DMS 273 (cell line): ENCODE measurements at regions not wholly inside any gene's neighbourhood (a gene's known extent, or its start where the extent isn't known, plus 50 kb on each side); places are given as distances from the start of the nearest gene placed in this dataset.
"Not testable (repeated sequence)": the region's sequence is repeated elsewhere in the genome, so short reads cannot be mapped to it uniquely, and the experiment has no call there.

Experiments
- DNase-seq: peaks from one replicate; lab custom pipeline; 2025; ENCODE audit not compliant: unreplicated experiment; lab: John Stamatoyannopoulos, UW

DNA sequence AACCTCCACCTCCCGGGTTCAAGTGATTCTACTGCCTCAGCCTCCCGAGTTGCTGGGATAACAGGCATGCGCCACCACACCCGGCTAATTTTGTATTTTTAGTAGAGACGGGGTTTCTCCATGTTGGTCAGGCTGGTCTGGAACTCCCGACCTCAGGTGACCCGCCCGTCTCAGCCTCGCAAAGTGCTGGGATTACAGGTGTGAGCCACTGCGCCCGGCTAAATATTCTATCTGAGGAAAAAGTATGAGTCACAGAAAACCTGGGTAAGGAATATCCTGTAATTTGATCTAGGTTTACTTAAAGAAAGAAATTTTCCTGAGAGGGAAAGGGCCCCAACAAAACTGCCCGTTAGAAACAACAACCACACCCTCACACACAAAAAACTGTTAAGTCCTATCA is 776.2 kb upstream of the NCAM2 start:
- not testable (repeated sequence) for DNase-seq

- DNase-seq: not testable (repeated sequence)
Observed at GRCh38 chr21:20236649-20237048, 761.6 kb upstream of the NCAM2 start.

DNA sequence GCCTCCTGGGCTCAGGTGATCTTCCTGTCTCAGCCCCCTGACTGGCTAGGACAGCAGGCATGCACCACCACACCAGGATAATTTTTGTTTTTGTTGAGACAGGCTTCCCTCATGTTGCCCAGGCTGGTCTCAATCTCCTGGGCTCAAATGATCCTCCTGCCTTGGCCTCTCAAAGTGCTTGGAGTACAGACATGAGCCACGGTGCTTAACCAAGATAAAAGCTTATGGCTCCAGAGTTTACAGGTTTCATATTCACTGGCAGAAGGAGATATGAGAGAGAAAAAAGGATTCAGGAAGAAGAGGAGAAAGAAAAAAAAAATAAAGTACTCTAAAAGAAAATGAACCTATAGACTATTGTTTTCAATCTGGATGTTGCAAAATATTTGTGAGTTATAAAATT is 748.8 kb upstream of the NCAM2 start:
- no peak for DNase-seq

DNA sequence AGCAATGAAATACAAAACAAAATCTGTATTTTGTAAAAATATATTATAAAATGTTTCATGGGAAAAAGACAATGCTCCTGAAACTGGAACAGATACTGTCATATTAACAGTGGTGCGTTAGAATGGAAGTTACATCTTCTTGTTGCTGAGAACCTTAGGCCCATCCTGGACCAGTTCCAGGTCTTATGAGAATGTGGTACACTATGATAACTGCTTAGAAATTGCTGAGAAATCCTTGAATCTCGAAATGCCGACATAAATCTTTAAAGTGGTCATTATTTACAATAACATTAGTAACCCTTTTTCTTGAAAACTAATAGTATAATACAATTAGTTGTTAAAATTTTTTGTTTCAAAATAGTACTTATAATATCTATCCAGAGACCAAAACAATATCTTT is 747.9 kb upstream of the NCAM2 start:
- no peak for DNase-seq

DNA sequence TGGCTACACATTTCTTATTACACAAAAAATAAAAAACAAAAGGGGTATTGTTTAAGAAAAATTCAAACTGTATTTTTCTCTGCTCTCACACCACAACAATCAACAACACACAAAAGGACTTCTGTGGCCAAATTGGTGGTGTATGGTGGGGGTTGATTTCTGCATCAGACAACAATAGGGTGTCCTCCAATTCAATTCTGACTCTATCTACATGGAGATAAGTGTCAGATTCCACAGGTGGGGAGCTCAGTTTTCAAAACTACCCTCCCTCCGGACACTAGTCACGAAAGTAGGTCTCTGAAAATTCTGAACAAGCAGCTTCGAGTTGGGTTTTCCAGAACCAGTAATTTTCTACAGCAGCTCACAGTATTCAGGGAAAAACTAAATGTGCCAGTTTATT is 744.9 kb upstream of the NCAM2 start:
- no peak for DNase-seq

GRCh38 chr21:20254964-20255363 is 743.2 kb upstream of the NCAM2 start:
- DNase-seq: no peak

DNA sequence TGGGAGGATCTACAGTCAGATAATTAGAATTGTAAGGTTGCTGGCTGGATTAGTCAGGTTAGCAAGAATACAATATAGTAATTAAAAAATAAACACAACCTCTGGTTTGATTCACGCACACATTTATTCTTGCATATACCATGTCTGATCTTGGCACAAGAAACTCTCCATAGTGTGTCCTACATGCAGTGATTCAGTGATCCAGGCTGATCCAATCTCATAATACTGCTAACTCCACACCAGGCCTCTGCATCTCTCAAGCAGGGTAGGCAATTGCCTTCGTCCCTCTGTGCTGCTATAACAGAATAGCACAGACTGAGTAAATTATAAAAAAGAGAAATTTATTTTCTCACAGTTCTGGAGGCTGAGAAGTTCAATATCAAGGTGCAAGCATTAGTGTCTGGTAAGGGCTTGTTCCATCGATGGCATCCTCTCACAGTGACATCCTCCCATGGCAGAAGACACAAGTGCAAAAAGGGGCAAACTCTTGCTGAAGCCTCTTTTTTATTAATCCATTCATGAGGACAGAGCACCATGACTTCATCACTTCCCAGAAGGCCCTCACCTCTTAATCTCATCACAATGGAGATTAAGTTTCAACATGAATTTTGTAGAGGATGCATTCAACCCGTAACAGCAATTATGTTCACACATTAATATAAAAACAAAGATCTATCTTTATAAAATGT is 741.0 kb upstream of the NCAM2 start:
- no peak for DNase-seq

DNA sequence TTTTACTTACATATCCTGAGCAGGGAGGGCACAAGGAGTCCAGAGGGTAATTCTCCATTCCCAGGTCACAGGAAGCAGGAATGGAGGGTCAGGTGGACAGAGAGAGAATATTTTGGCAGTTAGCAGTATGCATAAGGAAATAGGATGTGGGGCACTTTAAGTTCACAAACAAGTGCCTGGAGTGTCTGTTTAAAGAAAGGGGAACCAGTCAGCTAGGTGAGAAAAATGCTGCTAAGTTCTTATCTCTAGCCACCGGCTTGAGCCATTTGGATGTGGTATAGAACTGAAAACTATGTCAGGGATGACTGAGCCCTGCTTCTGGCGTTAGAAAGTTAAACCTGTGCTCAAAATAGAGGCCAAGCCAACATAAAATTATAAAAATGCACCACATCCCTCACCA is 739.7 kb upstream of the NCAM2 start:
- DNase-seq: no peak

- DNase-seq: no peak
Observed at GRCh38 chr21:20259031-20259867, 739.0 kb upstream of the NCAM2 start.

GRCh38 chr21:20260124-20260523 is 738.1 kb upstream of the NCAM2 start:
- DNase-seq: no peak

DNA sequence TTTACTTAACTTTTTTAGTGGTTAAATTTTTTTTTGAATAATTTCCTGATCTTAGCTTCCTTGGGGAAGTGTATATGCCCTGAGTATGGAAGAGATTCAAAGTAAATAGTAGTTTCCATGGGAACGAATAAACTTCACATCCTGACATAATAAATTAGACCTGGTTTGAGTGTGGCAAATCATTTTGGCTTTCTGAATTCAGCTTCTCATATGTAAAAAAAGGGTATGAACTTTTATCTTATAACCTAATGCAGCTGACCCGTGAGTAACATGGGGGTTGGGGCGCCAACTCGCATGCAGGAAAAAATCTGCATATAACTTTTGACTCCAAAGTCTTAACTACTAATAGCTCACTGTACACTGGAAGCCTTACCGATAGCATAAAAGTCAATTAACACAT is 736.8 kb upstream of the NCAM2 start:
- DNase-seq: no peak

DNA sequence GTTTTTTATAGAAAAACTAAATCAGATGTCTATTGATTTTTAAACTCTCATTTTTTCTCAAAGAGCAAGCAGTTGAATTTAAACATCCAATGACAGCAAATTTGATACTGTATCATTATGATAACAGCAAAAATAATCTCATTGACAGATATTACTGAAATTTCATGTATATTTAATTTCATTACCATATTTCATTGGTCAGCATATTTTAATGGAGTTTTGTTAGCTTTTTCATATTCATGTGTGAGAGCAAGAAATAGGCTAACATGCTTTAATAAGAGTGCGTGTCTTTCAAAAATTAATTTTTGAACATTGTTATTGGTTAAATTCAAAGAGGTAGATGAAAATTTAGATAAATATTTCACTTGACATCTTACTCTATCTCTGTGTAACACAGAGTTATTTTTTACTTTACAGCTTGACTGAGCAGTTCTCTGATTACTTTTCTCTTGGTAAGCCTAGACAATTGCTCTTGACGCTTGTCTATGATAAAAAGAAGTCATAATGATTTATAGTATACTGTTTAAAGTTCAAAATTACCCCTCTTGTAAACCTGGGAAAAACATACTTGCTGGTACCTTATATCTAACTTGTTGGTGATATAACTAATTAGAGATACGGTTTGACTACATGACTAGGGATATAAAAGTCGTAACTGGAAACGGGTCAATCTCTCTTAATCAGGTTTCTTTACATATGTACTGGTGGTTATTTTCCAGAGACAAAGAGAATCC is 732.3 kb upstream of the NCAM2 start:
- no peak for DNase-seq

DNA sequence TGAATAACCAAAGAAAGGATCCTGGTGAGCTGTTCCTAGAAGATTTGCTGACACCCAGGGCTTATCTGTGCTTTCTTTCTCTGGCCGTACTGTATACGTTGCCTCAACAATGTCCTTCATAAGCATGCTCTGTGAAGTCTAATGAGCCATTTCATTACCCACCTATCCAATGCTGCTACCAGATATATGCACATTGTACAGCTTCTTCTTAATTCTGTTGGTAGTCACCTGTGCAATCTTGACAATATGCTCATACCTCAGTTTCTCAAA is 731.8 kb upstream of the NCAM2 start:
- no peak for DNase-seq

- DNase-seq: no peak
Observed at GRCh38 chr21:20270365-20271055, 727.7 kb upstream of the NCAM2 start.

GRCh38 chr21:20272791-20273362 is 725.3 kb upstream of the NCAM2 start:
- no peak for DNase-seq

DNA sequence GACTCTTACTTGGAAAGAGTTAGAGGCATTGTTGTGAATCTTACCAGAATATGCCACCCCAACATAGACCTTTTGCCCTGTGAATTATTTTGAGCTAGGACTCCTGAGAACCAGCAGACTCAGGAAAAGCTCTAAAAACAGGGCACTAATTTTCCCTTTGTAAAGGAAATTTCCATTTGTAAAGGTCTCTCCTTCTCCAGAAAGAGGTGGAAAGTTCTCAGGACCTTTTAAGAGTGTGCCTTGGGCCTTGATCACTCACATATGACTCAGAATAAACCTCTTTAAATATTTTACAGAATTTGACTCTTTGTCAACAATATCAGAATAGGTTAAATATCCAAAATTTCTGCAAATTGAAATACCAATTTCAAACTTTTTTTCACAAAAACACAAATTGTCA is 721.8 kb upstream of the NCAM2 start:
- no peak for DNase-seq

GRCh38 chr21:20276954-20277353 is 721.3 kb upstream of the NCAM2 start:
- DNase-seq: no peak

DNA sequence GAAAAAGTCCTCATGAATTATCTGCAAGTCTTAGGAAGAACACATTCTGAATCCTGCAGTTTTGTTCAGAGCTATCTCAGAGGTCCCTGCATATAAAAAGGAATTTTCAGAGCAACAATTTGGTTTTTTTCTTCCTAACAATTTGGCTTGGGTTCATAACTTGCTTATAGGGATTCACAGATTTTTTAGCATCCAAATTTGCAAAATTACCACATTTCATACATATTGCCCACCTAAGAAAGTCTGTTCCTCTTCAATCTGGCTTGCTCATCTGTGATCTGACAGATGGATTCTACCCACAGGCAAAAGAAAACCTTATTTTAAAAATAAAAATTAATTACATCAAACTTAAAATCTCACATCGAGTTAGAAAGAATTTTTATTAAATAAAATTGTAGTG is 714.4 kb upstream of the NCAM2 start:
- no peak for DNase-seq

GRCh38 chr21:20292280-20292679 is 705.9 kb upstream of the NCAM2 start:
- DNase-seq: no peak

DNA sequence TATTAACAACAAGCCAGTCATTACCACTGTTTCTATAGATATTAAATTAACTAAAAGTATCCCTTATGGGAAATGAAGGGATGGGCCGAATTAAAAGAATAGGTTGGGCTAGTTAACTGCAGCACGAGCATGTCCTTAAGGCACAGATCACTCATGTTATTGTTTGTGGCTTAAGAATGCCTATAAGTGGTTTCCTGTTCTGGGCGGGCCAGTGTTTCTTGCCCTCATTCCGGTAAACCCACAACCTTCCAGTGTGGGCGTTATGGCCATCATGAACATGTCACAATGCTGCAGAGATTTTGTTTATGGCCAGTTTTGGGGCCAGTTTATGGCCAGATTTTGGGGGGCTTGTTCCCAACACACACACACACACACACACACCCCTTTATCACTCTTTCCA is 705.4 kb upstream of the NCAM2 start:
- DNase-seq: not testable (repeated sequence)

DNA sequence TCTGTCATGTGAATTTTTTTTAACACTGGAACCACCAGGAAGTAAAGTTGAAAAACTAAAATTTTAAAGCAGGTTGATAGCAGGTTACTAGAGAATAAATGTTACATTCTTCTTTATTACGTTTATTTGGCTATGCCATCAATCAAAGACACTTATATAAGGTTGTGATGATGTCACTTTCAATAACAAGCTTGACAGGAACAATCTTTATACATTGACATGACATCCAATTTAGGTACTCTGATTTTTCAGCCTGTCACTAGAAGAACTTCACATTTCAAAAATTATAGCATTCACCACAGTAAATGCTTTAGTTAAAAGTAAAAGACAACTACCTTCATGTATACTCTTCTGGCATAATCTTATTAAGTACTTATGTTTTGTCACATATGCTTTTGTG is 696.8 kb upstream of the NCAM2 start:
- no peak for DNase-seq
